HepG2 (cell line): ENCODE measurements at regions not wholly inside any gene's neighbourhood (a gene's known extent, or its start where the extent isn't known, plus 50 kb on each side); places are given as distances from the start of the nearest gene placed in this dataset.

Source experiments
- ARID4A ChIP-seq: sonication (generic); formaldehyde crosslinking; IDR thresholded peaks from 2 replicates; pipeline ENCODE4 v1.5.0; 2020; ENCODE audit warnings: mild to moderate bottlenecking, missing genetic modification reagents, borderline replicate concordance
- FOXJ3 ChIP-seq: sonication (generic); formaldehyde crosslinking; IDR thresholded peaks from 2 replicates; pipeline ENCODE4 v1.4.0; 2020; ENCODE audit warnings: missing genetic modification reagents, mild to moderate bottlenecking, borderline replicate concordance
- KDM6A ChIP-seq: IDR thresholded peaks from 2 replicates; pipeline ENCODE4 v1.6.1; 2016; ENCODE audit warnings: low read depth
- NCOA1 ChIP-seq: sonication (generic); formaldehyde crosslinking; IDR thresholded peaks from 2 replicates; pipeline ENCODE4 v1.9.0; 2021; ENCODE audit warnings: missing genetic modification reagents
- TGIF2 ChIP-seq: IDR thresholded peaks from 2 replicates; pipeline ENCODE4 v1.6.1; 2016; ENCODE audit warnings: control low read depth, missing compliant biosample characterization
- THAP7 ChIP-seq: sonication (generic); formaldehyde crosslinking; IDR thresholded peaks from 2 replicates; pipeline ENCODE4 v1.8.1; 2023; ENCODE audit warnings: mild to moderate bottlenecking, missing genetic modification reagents
- TRIM22 ChIP-seq: fragments of 450-650 bp; IDR thresholded peaks from 2 replicates; pipeline ENCODE4 v1.6.1; 2017
- ZFP62 ChIP-seq: sonication (generic); formaldehyde crosslinking; IDR thresholded peaks from 2 replicates; pipeline ENCODE4 v1.4.0; 2020; ENCODE audit warnings: missing genetic modification reagents
- ZNF235 ChIP-seq: sonication (generic); formaldehyde crosslinking; IDR thresholded peaks from 2 replicates; pipeline ENCODE4 v1.8.1; 2023; ENCODE audit warnings: mild to moderate bottlenecking, missing genetic modification reagents, borderline replicate concordance
- ZNF512B ChIP-seq: sonication (generic); formaldehyde crosslinking; IDR thresholded peaks from 2 replicates; pipeline ENCODE4 v1.5.1; 2020; ENCODE audit warnings: missing genetic modification reagents, mild to moderate bottlenecking, borderline replicate concordance
- ZNF660 ChIP-seq: sonication (generic); formaldehyde crosslinking; IDR thresholded peaks from 2 replicates; pipeline ENCODE4 v1.5.1; 2020; ENCODE audit warnings: mild to moderate bottlenecking, low read depth, missing genetic modification reagents, borderline replicate concordance

- TF ChIP-seq ZFP62 (CRISPR knock-in tag) (no peak), ZNF235 (CRISPR knock-in tag) (no peak), ZNF660 (CRISPR knock-in tag) (no peak), ZNF512B (CRISPR knock-in tag) (no peak), FOXJ3 (CRISPR knock-in tag) (no peak), TGIF2 (CRISPR knock-in tag) (no peak), THAP7 (CRISPR knock-in tag) (no peak), ARID4A (no peak), KDM6A (CRISPR knock-in tag) (no peak), NCOA1 (CRISPR knock-in tag) (no peak), TRIM22 (no peak)
- TF ChIP-seq, all 625 proteins: peak for 0
Measured at GRCh38 chr7:23944131-23944530, 234.1 kb downstream of the STK31 start (continued).
